Endothelial cell of umbilical vein (primary cell): ENCODE measurements at regions not wholly inside any gene's neighbourhood (a gene's known extent, or its start where the extent isn't known, plus 50 kb on each side); places are given as distances from the start of the nearest gene placed in this dataset.

ENCODE experiments used
- BruUV-seq: library from RNA; stranded (reverse); fragments of 400-500 nt; replicated peaks from 2 replicates; lab custom pipeline; 2021; lab: Mats Ljungman, UMichigan
- CTCF ChIA-PET: fragments of 300-600, 350-600 bp; sonication (Branson Sonifier 250); formaldehyde crosslinking; loops from one replicate; lab custom pipeline; 2021; ENCODE audit warnings: antibody characterized with exemption, inconsistent platforms; lab: Charles Lee
- POLR2A ChIA-PET: fragments of 300-600, 350-600 bp; sonication (Branson Sonifier 250); formaldehyde crosslinking; loops from one replicate; lab custom pipeline; 2021; ENCODE audit warnings: antibody characterized with exemption, inconsistent platforms; lab: Charles Lee
- DNase-seq: peaks from one replicate; pipeline ENCODE4 v3.0.0-alpha.2; 2011; ENCODE audit warnings: low read depth, low spot score
- FAIRE-seq: peaks from 2 replicates; lab custom pipeline; 2011; peaks lifted over from hg19 to GRCh38; lab: Jason Lieb, UNC
- H2AFZ ChIP-seq: 2 replicates; pipeline ENCODE4 v1.6.0; 2012; ENCODE audit warnings: low read depth, low read length, control low read depth, inconsistent platforms
- H3K27ac ChIP-seq: 2 replicates; pipeline ENCODE4 v1.5.1; 2011; ENCODE audit warnings: low read depth, mild to moderate bottlenecking, control low read depth, low read length, moderate library complexity; ENCODE audit not compliant: insufficient read depth
- H3K27me3 ChIP-seq, 2 experiments: 2 replicates each; pipeline versions ENCODE4 v1.6.0 to v1.6.1; 2011; ENCODE audit warnings: low read length in 2 of 2, mixed read lengths in 1 of 2; ENCODE audit not compliant: control insufficient read depth in 2 of 2, insufficient read depth in 2 of 2
- H3K36me3 ChIP-seq, 2 experiments: 2 replicates in 1 of 2; 3 replicates in 1 of 2; pipeline ENCODE4 v1.5.1; 2011; ENCODE audit warnings: low read length in 2 of 2, mild to moderate bottlenecking in 1 of 2, moderate library complexity in 1 of 2; ENCODE audit not compliant: control insufficient read depth in 2 of 2, insufficient read depth in 2 of 2; ENCODE audit errors: extremely low read depth in 1 of 2
- H3K4me1 ChIP-seq: 3 replicates; pipeline ENCODE4 v1.5.1; 2011; ENCODE audit warnings: mild to moderate bottlenecking, low read length; ENCODE audit not compliant: control insufficient read depth, insufficient read depth; ENCODE audit errors: extremely low read depth
- H3K4me2 ChIP-seq: 2 replicates; pipeline ENCODE4 v1.6.1; 2011; ENCODE audit warnings: low read length, control low read depth, mixed read lengths; ENCODE audit not compliant: insufficient read depth
- H3K4me3 ChIP-seq, 3 experiments: fragments of 200-600 bp in 1 of 3; sonication (generic), shearing (Covaris generic) in 1 of 3; replicated peaks in 1 of 3; 2 replicates each; pipeline ENCODE4 v1.5.1; 2011 to 2016; ENCODE audit warnings: control low read depth in 3 of 3, low read length in 3 of 3, mild to moderate bottlenecking in 2 of 3, inconsistent platforms in 1 of 3, low read depth in 1 of 3, moderate library complexity in 1 of 3; ENCODE audit not compliant: insufficient read depth in 1 of 3
- H3K79me2 ChIP-seq: 2 replicates; pipeline ENCODE4 v1.6.0; 2012; ENCODE audit warnings: low read length, inconsistent platforms; ENCODE audit not compliant: control insufficient read depth, insufficient read depth
- H3K9ac ChIP-seq: replicated peaks from 2 replicates; pipeline ENCODE3; 2011; ENCODE audit warnings: low read length, control low read depth; ENCODE audit not compliant: insufficient read depth; ENCODE audit errors: extremely low read depth
- H3K9me1 ChIP-seq: replicated peaks from 3 replicates; pipeline ENCODE4 v1.6.0; 2011; ENCODE audit warnings: mild to moderate bottlenecking, low read length; ENCODE audit not compliant: control insufficient read depth, insufficient read depth; ENCODE audit errors: extremely low read depth
- H3K9me3 ChIP-seq: replicated peaks from 2 replicates; pipeline ENCODE4 v1.5.1; 2012; ENCODE audit warnings: low read length, inconsistent platforms; ENCODE audit not compliant: control insufficient read depth, insufficient read depth
- H4K20me1 ChIP-seq: replicated peaks from 2 replicates; pipeline ENCODE3; 2011; ENCODE audit warnings: mild to moderate bottlenecking, low read length; ENCODE audit not compliant: control insufficient read depth, insufficient read depth; ENCODE audit errors: extremely low read depth
- EZH2 ChIP-seq: IDR thresholded peaks from 2 replicates; pipeline ENCODE4 v1.6.1; 2012; ENCODE audit warnings: borderline replicate concordance, low read depth, mild to moderate bottlenecking, moderate library complexity, low read length, inconsistent platforms; ENCODE audit not compliant: severe bottlenecking
- FOS ChIP-seq: IDR thresholded peaks from 2 replicates; pipeline ENCODE4 v1.6.1; 2011; ENCODE audit warnings: mild to moderate bottlenecking, low read length, moderate library complexity, borderline replicate concordance; ENCODE audit not compliant: insufficient read depth
- GATA2 ChIP-seq: IDR thresholded peaks from 2 replicates; pipeline ENCODE4 v1.7.0; 2011; ENCODE audit warnings: low read depth, mild to moderate bottlenecking, moderate library complexity, mixed read lengths, low read length; ENCODE audit not compliant: insufficient read length, insufficient read depth
- JUN ChIP-seq: IDR thresholded peaks from 2 replicates; pipeline ENCODE4 v1.6.1; 2011; ENCODE audit warnings: borderline replicate concordance, low read depth; ENCODE audit not compliant: insufficient read length, insufficient read depth
- MAX ChIP-seq: IDR thresholded peaks from 2 replicates; pipeline ENCODE4 v1.6.1; 2011; ENCODE audit not compliant: insufficient read depth, insufficient read length
- MYC ChIP-seq: IDR thresholded peaks from one replicate; pipeline ENCODE4 v1.6.1; 2011; ENCODE audit warnings: mild to moderate bottlenecking, low read depth, low read length
- POLR2A ChIP-seq: IDR thresholded peaks from 2 replicates; pipeline ENCODE4 v1.6.1; 2012; ENCODE audit warnings: low read depth, mild to moderate bottlenecking, control low read depth, low read length
- POLR2AphosphoS5 ChIP-seq: IDR thresholded peaks from 2 replicates; pipeline ENCODE4 v1.6.1; 2012; ENCODE audit warnings: low read depth, mild to moderate bottlenecking, control low read depth, low read length, moderate library complexity; ENCODE audit not compliant: insufficient read depth
- dilution Hi-C: fragments of 300-500 bp; cut with MboI; formaldehyde crosslinking; loops from one replicate; pipeline ENCODE4 v1.15.0; 2019; ENCODE audit warnings: low sequenced_read_pairs; ENCODE audit not compliant: extremely low pct_ligation_motif_present
- intact Hi-C: fragments of 100-400 bp; cut with micrococcal nuclease; formaldehyde crosslinking; loops from one replicate; pipeline ENCODE4 v1.10.0; 2022
- TF ChIP-seq, protein P1 (sequence below), 2 donors: IDR thresholded peaks; 1 replicate in 1 of 2; 2 replicates in 1 of 2; pipeline ENCODE4 v1.5.1; 2011; ENCODE audit warnings: low read length in 2 of 2, mild to moderate bottlenecking in 2 of 2, moderate library complexity in 2 of 2, control low read depth in 1 of 2, inconsistent platforms in 1 of 2, low read depth in 1 of 2; ENCODE audit not compliant: insufficient read depth in 1 of 2; ENCODE audit errors: extremely low read depth in 1 of 2

DNA sequence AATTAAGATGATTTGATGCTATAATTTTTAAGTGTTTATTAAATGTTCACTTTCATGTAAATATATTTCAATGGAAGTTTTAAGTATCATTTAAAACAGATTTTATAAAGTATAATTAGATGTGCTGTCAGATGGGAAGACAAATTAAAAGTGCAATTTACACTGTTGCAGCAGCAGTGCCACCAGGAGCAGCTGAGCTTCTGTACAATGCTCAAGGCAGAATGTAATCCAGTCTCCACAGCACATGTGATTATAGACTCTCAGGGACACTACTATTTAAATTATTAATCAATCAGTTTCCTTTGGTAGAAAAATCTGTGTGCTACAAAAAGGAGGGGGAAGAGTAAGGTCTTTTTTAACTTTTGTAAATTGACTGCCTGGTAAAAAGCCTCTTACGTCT is 285.7 kb upstream of the USP15 start:
- Histone ChIP-seq H3K27me3 (no peaks in the 10 kb centered on the region), H3K9ac (no peak overlapping the region), H3K9me1 (no peaks in the 10 kb centered on the region), H3K36me3 (no peaks in the 10 kb centered on the region), H3K79me2 (no peaks in the 10 kb centered on the region), H3K4me2 (no peak overlapping the region), H3K4me3 (no peak overlapping the region), H2AFZ (no peak overlapping the region), H3K4me1 (no peaks in the 10 kb centered on the region), H3K9me3 (no peaks in the 10 kb centered on the region), H4K20me1 (no peaks in the 10 kb centered on the region), H3K27ac (no peak overlapping the region)
- dilution Hi-C loops = no loop called here
- CTCF ChIA-PET = interaction anchor here (1.4 kb wide), 1 partner anchor 11 kb away, joined by 3 read pairs; no protein-coding TSS in a partner anchor
- FAIRE-seq = no peak
- intact Hi-C loops = no loop called here
- TF ChIP-seq MAX (no peak), GATA2 (no peak), POLR2A (no peak), POLR2AphosphoS5 (no peak), FOS (no peak), MYC (no peak), JUN (no peak), EZH2 (no peak)
- TF ChIP-seq, protein P1, sequence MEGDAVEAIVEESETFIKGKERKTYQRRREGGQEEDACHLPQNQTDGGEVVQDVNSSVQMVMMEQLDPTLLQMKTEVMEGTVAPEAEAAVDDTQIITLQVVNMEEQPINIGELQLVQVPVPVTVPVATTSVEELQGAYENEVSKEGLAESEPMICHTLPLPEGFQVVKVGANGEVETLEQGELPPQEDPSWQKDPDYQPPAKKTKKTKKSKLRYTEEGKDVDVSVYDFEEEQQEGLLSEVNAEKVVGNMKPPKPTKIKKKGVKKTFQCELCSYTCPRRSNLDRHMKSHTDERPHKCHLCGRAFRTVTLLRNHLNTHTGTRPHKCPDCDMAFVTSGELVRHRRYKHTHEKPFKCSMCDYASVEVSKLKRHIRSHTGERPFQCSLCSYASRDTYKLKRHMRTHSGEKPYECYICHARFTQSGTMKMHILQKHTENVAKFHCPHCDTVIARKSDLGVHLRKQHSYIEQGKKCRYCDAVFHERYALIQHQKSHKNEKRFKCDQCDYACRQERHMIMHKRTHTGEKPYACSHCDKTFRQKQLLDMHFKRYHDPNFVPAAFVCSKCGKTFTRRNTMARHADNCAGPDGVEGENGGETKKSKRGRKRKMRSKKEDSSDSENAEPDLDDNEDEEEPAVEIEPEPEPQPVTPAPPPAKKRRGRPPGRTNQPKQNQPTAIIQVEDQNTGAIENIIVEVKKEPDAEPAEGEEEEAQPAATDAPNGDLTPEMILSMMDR (IDR thresholded peaks at IDR 0.05; ENCODE audit: extremely low read depth in 1 of 2, insufficient read depth in 1 of 2, low read depth in 1 of 2, low read length in 2 of 2) = no peak
- no TSS peak for BruUV-seq
- DNase-seq = no peak
- POLR2A ChIA-PET = no interaction called here
